ENCODE measurements at regions not wholly inside any gene's neighbourhood (a gene's known extent, or its start where the extent isn't known, plus 50 kb on each side); places are given as distances from the start of the nearest gene placed in this dataset.

DNA sequence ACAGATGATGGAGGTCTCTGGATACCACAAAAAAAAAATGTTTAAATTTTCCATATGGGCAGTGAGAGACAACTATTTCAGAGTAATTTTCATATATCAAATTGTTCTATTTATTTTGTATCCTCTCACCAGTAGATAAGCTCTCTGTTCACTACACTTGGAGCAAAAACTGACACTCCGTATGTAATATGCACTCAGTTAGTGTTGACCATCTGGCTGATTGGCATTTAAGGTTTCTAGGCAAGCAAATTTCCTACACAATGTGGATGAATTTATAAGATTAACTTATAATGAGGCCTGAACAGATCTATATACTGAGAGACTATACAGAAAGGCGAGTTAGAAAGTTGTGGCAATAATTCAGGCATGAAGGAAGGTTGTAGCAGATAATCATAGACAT is 836.5 kb upstream of the SEMA6D start:
- Histone ChIP-seq H3K4me3 (ENCODE audit: control insufficient read depth in 1 of 7, extremely low read depth in 1 of 7, insufficient read depth in 4 of 7, low read depth in 2 of 7, low read length in 6 of 7) (no peak overlapping the region), H3K9me3 (ENCODE audit: control extremely low read depth in 1 of 5, control insufficient read depth in 4 of 5, insufficient read depth in 2 of 5, low read depth in 1 of 5, low read length in 4 of 5) (peaks cover 0 to 2% (median 0%) of the 10 kb centered on the region in 5 experiments), H3K4me1 (ENCODE audit: control extremely low read depth in 1 of 4, control insufficient read depth in 4 of 4, insufficient read depth in 4 of 4, low read length in 3 of 4) (no peaks in the 10 kb centered on the region), H3K27me3 (replicated peaks in 2 of 5; ENCODE audit: control insufficient read depth in 4 of 5, insufficient read depth in 5 of 5, low read length in 4 of 5) (no peaks in the 10 kb centered on the region), H3K27ac (ENCODE audit: insufficient read depth in 1 of 2, low read depth in 1 of 2, low read length in 2 of 2, poor library complexity in 1 of 2, severe bottlenecking in 2 of 2) (no peak overlapping the region), H3K36me3 (ENCODE audit: control insufficient read depth in 4 of 4, insufficient read depth in 4 of 4, low read length in 3 of 4) (no peaks in the 10 kb centered on the region)
- CTCF ChIA-PET: no interaction called here
- 83% methylated on average over 1 of the region's 2 CpGs for WGBS (ENCODE audit: insufficient coverage)
- POLR2A ChIA-PET: no interaction called here
- no peak for DNase-seq

DNA sequence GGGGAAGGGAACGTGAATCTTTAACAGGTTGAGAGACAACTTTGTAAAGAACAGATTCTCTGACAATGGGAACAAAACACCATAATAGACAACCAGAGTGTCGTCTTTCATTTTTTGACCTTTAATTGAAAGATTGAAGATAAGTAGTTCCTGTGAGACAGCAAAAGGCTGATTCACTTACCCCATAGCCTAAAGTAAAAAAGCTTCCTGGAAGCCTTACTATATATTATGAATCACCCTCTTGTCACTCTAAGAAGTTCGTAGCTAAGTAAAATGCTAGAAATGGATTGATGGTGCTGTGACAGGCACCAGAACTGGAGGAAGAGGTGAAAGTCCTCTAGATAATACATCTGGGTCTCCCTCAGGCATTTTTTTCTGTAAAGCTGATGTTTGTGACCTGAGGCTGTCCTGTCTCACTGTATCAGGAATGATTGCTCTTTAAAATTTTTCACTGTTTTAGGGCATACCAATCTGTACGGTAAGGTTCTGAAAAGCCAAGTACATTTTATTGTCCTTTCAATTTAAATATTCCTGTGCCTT is 824.6 kb upstream of the SEMA6D start:
- Histone ChIP-seq H3K4me3 (ENCODE audit: control insufficient read depth in 1 of 7, extremely low read depth in 1 of 7, insufficient read depth in 4 of 7, low read depth in 2 of 7, low read length in 6 of 7) (no peak overlapping the region), H3K36me3 (ENCODE audit: control insufficient read depth in 4 of 4, insufficient read depth in 4 of 4, low read length in 3 of 4) (no peaks in the 10 kb centered on the region), H3K27ac (ENCODE audit: insufficient read depth in 1 of 2, low read depth in 1 of 2, low read length in 2 of 2, poor library complexity in 1 of 2, severe bottlenecking in 2 of 2) (no peak overlapping the region), H3K9me3 (ENCODE audit: control extremely low read depth in 1 of 5, control insufficient read depth in 4 of 5, insufficient read depth in 2 of 5, low read depth in 1 of 5, low read length in 4 of 5) (peaks cover 0 to 2% (median 0%) of the 10 kb centered on the region in 5 experiments), H3K27me3 (replicated peaks in 2 of 5; ENCODE audit: control insufficient read depth in 4 of 5, insufficient read depth in 5 of 5, low read length in 4 of 5) (no peaks in the 10 kb centered on the region), H3K4me1 (ENCODE audit: control extremely low read depth in 1 of 4, control insufficient read depth in 4 of 4, insufficient read depth in 4 of 4, low read length in 3 of 4) (no peaks in the 10 kb centered on the region)
- CTCF ChIA-PET: no interaction called here
- WGBS (ENCODE audit: insufficient coverage): no CpG with 5 or more reads among the region's 4 CpGs
- POLR2A ChIA-PET: no interaction called here
- DNase-seq: no peak

DNA sequence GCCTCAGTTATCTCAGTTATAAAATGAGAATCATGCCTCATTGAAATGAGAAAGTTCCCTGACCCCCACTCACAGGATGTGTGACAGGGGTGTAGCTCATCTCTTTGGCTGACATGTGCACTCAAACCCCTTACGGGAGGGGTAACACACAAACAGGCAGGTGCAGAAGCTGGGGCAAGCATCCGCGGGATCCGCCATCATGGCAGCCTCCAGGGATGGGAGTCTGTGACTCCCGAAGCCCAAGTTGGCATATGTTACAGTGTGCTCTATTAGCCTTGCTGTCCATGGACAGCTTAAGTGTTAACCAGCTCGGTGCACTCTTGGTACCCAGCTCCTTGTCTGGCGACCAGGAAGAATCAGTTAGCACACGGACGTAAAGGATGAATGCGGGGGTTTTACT is 822.7 kb upstream of the SEMA6D start:
- CTCF ChIA-PET: interaction anchor here (0.9 kb wide), 1 partner anchor 11 kb away, joined by 3 read pairs; no protein-coding TSS in a partner anchor
- POLR2A ChIA-PET: no interaction called here
- H3K27me3 ChIP-seq (replicated peaks in 2 of 5; ENCODE audit: control insufficient read depth in 4 of 5, insufficient read depth in 5 of 5, low read length in 4 of 5): no peaks in the 10 kb centered on the region
- H3K4me3 ChIP-seq (ENCODE audit: control insufficient read depth in 1 of 7, extremely low read depth in 1 of 7, insufficient read depth in 4 of 7, low read depth in 2 of 7, low read length in 6 of 7): no peak overlapping the region
- H3K27ac ChIP-seq (ENCODE audit: insufficient read depth in 1 of 2, low read depth in 1 of 2, low read length in 2 of 2, poor library complexity in 1 of 2, severe bottlenecking in 2 of 2): no peak overlapping the region
- H3K9me3 ChIP-seq (ENCODE audit: control extremely low read depth in 1 of 5, control insufficient read depth in 4 of 5, insufficient read depth in 2 of 5, low read depth in 1 of 5, low read length in 4 of 5): peaks cover 0 to 2% (median 0%) of the 10 kb centered on the region in 5 experiments
- no peaks in the 10 kb centered on the region for H3K4me1 ChIP-seq (ENCODE audit: control extremely low read depth in 1 of 4, control insufficient read depth in 4 of 4, insufficient read depth in 4 of 4, low read length in 3 of 4)
- WGBS (ENCODE audit: insufficient coverage): 97% methylated on average over 10 of the region's 10 CpGs
- DNase-seq: no peak
- no peaks in the 10 kb centered on the region for H3K36me3 ChIP-seq (ENCODE audit: control insufficient read depth in 4 of 4, insufficient read depth in 4 of 4, low read length in 3 of 4)

DNA sequence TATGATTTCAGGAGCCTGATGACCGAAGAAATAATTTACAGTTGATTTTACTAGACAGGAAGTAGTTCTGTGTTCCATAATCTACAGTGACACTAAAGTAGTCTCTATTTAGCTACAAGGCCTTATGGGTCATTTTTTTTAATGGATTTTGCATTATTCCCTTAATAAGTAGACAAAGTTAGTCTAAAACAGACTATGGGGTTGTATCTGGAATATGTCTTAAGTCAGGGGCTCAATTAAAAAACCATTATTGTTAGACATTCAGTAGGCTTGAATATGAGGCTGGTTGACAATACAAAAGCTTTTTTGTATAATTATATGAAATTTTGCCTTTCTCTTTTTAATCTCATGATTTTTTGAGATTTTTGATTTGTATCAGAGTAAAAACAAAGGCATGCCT is 820.0 kb upstream of the SEMA6D start:
- Histone ChIP-seq H3K36me3 (ENCODE audit: control insufficient read depth in 4 of 4, insufficient read depth in 4 of 4, low read length in 3 of 4) (no peaks in the 10 kb centered on the region), H3K9me3 (ENCODE audit: control extremely low read depth in 1 of 5, control insufficient read depth in 4 of 5, insufficient read depth in 2 of 5, low read depth in 1 of 5, low read length in 4 of 5) (peaks cover 0 to 2% (median 0%) of the 10 kb centered on the region in 5 experiments), H3K27ac (ENCODE audit: insufficient read depth in 1 of 2, low read depth in 1 of 2, low read length in 2 of 2, poor library complexity in 1 of 2, severe bottlenecking in 2 of 2) (no peak overlapping the region), H3K4me1 (ENCODE audit: control extremely low read depth in 1 of 4, control insufficient read depth in 4 of 4, insufficient read depth in 4 of 4, low read length in 3 of 4) (no peaks in the 10 kb centered on the region), H3K27me3 (replicated peaks in 2 of 5; ENCODE audit: control insufficient read depth in 4 of 5, insufficient read depth in 5 of 5, low read length in 4 of 5) (no peaks in the 10 kb centered on the region), H3K4me3 (ENCODE audit: control insufficient read depth in 1 of 7, extremely low read depth in 1 of 7, insufficient read depth in 4 of 7, low read depth in 2 of 7, low read length in 6 of 7) (no peak overlapping the region)
- WGBS (ENCODE audit: insufficient coverage): no CpG with 5 or more reads among the region's 1 CpG
- ChIA-PET CTCF (no interaction called here), POLR2A (no interaction called here)
- no peak for DNase-seq

DNA sequence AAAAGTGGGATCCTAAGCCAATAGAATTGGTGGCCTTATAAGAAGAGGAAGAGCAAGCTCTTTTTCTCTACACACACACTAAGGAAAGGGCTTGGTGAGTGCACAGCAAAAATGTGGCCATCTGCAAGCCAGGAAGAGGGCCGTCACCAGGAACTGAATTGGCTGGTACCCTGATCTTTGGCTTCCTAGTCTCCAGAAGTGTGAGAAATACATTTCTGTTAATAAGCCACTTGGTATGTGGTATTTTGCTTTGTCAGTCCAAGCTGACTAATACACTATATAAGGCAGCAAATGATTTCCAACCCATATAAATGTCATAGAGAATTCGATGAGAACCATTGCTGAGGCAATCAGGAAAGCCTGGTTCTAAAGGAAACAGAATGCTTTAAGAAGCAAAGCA is 816.3 kb upstream of the SEMA6D start:
- Histone ChIP-seq H3K4me1 (ENCODE audit: control extremely low read depth in 1 of 4, control insufficient read depth in 4 of 4, insufficient read depth in 4 of 4, low read length in 3 of 4) (no peaks in the 10 kb centered on the region), H3K27ac (ENCODE audit: insufficient read depth in 1 of 2, low read depth in 1 of 2, low read length in 2 of 2, poor library complexity in 1 of 2, severe bottlenecking in 2 of 2) (no peak overlapping the region), H3K36me3 (ENCODE audit: control insufficient read depth in 4 of 4, insufficient read depth in 4 of 4, low read length in 3 of 4) (no peaks in the 10 kb centered on the region), H3K27me3 (replicated peaks in 2 of 5; ENCODE audit: control insufficient read depth in 4 of 5, insufficient read depth in 5 of 5, low read length in 4 of 5) (no peaks in the 10 kb centered on the region), H3K9me3 (ENCODE audit: control extremely low read depth in 1 of 5, control insufficient read depth in 4 of 5, insufficient read depth in 2 of 5, low read depth in 1 of 5, low read length in 4 of 5) (no peaks in the 10 kb centered on the region), H3K4me3 (ENCODE audit: control insufficient read depth in 1 of 7, extremely low read depth in 1 of 7, insufficient read depth in 4 of 7, low read depth in 2 of 7, low read length in 6 of 7) (no peak overlapping the region)
- no peak for DNase-seq
- ChIA-PET CTCF (no interaction called here), POLR2A (no interaction called here)
- WGBS (ENCODE audit: insufficient coverage): no CpG with 5 or more reads among the region's 2 CpGs

DNA sequence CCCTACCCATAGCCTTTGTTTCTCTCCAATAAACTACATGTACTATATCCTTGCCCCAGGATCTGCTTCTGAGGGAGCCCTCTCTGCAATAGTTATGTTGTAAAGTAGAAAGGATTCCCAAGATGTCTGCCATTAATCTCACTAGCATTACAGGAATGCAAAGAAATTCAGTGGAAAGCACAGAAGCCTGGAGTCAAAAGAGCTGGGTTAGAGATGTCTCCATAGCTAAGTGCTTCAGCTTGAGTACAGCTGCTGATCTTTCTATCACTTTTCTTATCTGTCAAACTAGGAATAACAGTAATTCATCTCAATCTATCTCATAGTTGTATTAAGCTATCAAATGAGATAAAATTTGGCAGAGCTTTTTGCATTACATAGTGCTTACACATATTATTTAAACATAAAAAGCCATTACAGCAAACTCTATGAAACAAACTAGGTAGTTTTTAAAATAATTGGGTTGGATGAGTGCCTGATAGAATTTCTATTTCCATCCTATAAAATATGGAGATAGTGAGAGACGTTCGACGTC is 799.5 kb upstream of the SEMA6D start:
- Histone ChIP-seq H3K4me1 (ENCODE audit: control extremely low read depth in 1 of 4, control insufficient read depth in 4 of 4, insufficient read depth in 4 of 4, low read length in 3 of 4) (no peaks in the 10 kb centered on the region), H3K4me3 (ENCODE audit: control insufficient read depth in 1 of 7, extremely low read depth in 1 of 7, insufficient read depth in 4 of 7, low read depth in 2 of 7, low read length in 6 of 7) (no peak overlapping the region), H3K36me3 (ENCODE audit: control insufficient read depth in 4 of 4, insufficient read depth in 4 of 4, low read length in 3 of 4) (no peaks in the 10 kb centered on the region), H3K27ac (ENCODE audit: insufficient read depth in 1 of 2, low read depth in 1 of 2, low read length in 2 of 2, poor library complexity in 1 of 2, severe bottlenecking in 2 of 2) (no peak overlapping the region), H3K27me3 (replicated peaks in 2 of 5; ENCODE audit: control insufficient read depth in 4 of 5, insufficient read depth in 5 of 5, low read length in 4 of 5) (no peaks in the 10 kb centered on the region), H3K9me3 (ENCODE audit: control extremely low read depth in 1 of 5, control insufficient read depth in 4 of 5, insufficient read depth in 2 of 5, low read depth in 1 of 5, low read length in 4 of 5) (no peaks in the 10 kb centered on the region)
- no peak for DNase-seq
- no CpG with 5 or more reads among the region's 3 CpGs for WGBS (ENCODE audit: insufficient coverage)
- CTCF ChIA-PET: interaction anchor here (0.9 kb wide), 1 partner anchor 11 kb away, joined by 4 read pairs; no protein-coding TSS in a partner anchor
- POLR2A ChIA-PET: interaction anchor here (0.6 kb wide), 1 partner anchor 13 kb away, joined by 3 read pairs; no protein-coding TSS in a partner anchor

DNA sequence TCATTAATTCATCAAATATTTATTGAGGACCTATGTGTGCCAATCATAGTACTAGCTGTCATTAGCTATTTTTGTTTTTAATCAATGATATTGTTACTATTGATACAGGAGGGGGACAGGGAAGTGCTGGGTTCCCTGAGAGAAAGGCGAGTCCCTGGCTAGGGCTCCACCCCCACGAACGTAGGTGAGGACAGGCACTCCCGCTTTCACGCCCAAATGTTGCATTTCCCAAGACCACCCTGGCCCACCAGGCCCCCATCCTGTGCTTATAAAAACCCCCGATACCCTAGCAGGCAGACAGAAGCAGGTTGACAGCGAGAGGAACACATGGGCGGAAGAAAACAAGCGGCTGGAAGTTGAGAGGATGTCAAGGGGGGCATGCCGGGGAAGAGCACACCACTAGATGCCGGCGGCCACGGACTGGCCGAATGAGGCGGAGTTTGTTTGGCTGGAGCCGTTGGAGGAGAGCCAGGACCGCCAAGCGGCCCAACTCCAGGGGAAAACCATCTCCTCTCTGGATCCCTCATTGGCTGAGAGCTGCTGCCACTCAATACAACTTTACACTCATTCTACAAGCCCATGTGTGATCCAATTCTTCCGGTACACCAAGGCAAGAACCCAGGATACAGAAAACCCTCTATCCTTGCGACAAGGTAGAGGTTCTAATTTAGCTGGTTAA is 798.7 kb upstream of the SEMA6D start:
- Histone ChIP-seq H3K4me1 (ENCODE audit: control extremely low read depth in 1 of 4, control insufficient read depth in 4 of 4, insufficient read depth in 4 of 4, low read length in 3 of 4) (no peaks in the 10 kb centered on the region), H3K9me3 (ENCODE audit: control extremely low read depth in 1 of 5, control insufficient read depth in 4 of 5, insufficient read depth in 2 of 5, low read depth in 1 of 5, low read length in 4 of 5) (no peaks in the 10 kb centered on the region), H3K27ac (ENCODE audit: insufficient read depth in 1 of 2, low read depth in 1 of 2, low read length in 2 of 2, poor library complexity in 1 of 2, severe bottlenecking in 2 of 2) (no peak overlapping the region), H3K27me3 (replicated peaks in 2 of 5; ENCODE audit: control insufficient read depth in 4 of 5, insufficient read depth in 5 of 5, low read length in 4 of 5) (no peaks in the 10 kb centered on the region), H3K4me3 (ENCODE audit: control insufficient read depth in 1 of 7, extremely low read depth in 1 of 7, insufficient read depth in 4 of 7, low read depth in 2 of 7, low read length in 6 of 7) (no peak overlapping the region), H3K36me3 (ENCODE audit: control insufficient read depth in 4 of 4, insufficient read depth in 4 of 4, low read length in 3 of 4) (no peaks in the 10 kb centered on the region)
- ChIA-PET CTCF (interaction anchor here (0.9 kb wide), 1 partner anchor 10 kb away, joined by 4 read pairs; no protein-coding TSS in a partner anchor), POLR2A (interaction anchor here (0.6 kb wide), 1 partner anchor 12 kb away, joined by 3 read pairs; no protein-coding TSS in a partner anchor)
- no peak for DNase-seq
- 91% methylated on average over 17 of the region's 20 CpGs for WGBS (ENCODE audit: insufficient coverage)

Data from common myeloid progenitor, CD34-positive (primary cell).